ENCODE measurements at regions not wholly inside any gene's neighbourhood (a gene's known extent, or its start where the extent isn't known, plus 50 kb on each side); places are given as distances from the start of the nearest gene placed in this dataset.

- H3K36me3 ChIP-seq (ENCODE audit: control insufficient read depth in 1 of 2, insufficient read depth in 2 of 2, low read length in 2 of 2): no peaks in the 10 kb centered on the region
- no peak overlapping the region for H3K27ac ChIP-seq (ENCODE audit: low read length)
- no peaks in the 10 kb centered on the region for H3K4me1 ChIP-seq (ENCODE audit: control insufficient read depth in 1 of 2, insufficient read depth in 2 of 2, low read length in 2 of 2)
- peaks cover 0 to 3% of the 10 kb centered on the region in 2 donors for H3K9me3 ChIP-seq (ENCODE audit: control insufficient read depth in 1 of 2, low read length in 2 of 2)
- no peak overlapping the region for H3K4me3 ChIP-seq (ENCODE audit: low read depth in 1 of 2, low read length in 2 of 2)
- no peaks in the 10 kb centered on the region for H3K27me3 ChIP-seq (ENCODE audit: low read depth, low read length)
Measured at GRCh38 chr22:48954781-48955311, 872.8 kb downstream of the BRD1 start.

- H3K9me3 ChIP-seq (ENCODE audit: control insufficient read depth in 1 of 2, low read length in 2 of 2): peaks cover 0 to 3% of the 10 kb centered on the region in 2 donors
- no peaks in the 10 kb centered on the region for H3K4me1 ChIP-seq (ENCODE audit: control insufficient read depth in 1 of 2, insufficient read depth in 2 of 2, low read length in 2 of 2)
- no peaks in the 10 kb centered on the region for H3K27me3 ChIP-seq (ENCODE audit: low read depth, low read length)
- no peaks in the 10 kb centered on the region for H3K36me3 ChIP-seq (ENCODE audit: control insufficient read depth in 1 of 2, insufficient read depth in 2 of 2, low read length in 2 of 2)
- H3K4me3 ChIP-seq (ENCODE audit: low read depth in 1 of 2, low read length in 2 of 2): no peak overlapping the region
- H3K27ac ChIP-seq (ENCODE audit: low read length): no peak overlapping the region
Measured at GRCh38 chr22:48953830-48954229, 873.8 kb downstream of the BRD1 start.

- Histone ChIP-seq H3K36me3 (ENCODE audit: control insufficient read depth in 1 of 2, insufficient read depth in 2 of 2, low read length in 2 of 2) (no peaks in the 10 kb centered on the region), H3K4me3 (ENCODE audit: low read depth in 1 of 2, low read length in 2 of 2) (no peak overlapping the region), H3K4me1 (ENCODE audit: control insufficient read depth in 1 of 2, insufficient read depth in 2 of 2, low read length in 2 of 2) (no peaks in the 10 kb centered on the region), H3K27me3 (ENCODE audit: low read depth, low read length) (no peaks in the 10 kb centered on the region), H3K27ac (ENCODE audit: low read length) (no peak overlapping the region), H3K9me3 (ENCODE audit: control insufficient read depth in 1 of 2, low read length in 2 of 2) (peaks cover 0 to 3% of the 10 kb centered on the region in 2 donors)
Measured at GRCh38 chr22:48953103-48953720, 874.5 kb downstream of the BRD1 start.

- H3K9me3 ChIP-seq (ENCODE audit: control insufficient read depth in 1 of 2, low read length in 2 of 2): peaks cover 0 to 3% of the 10 kb centered on the region in 2 donors
- no peaks in the 10 kb centered on the region for H3K27me3 ChIP-seq (ENCODE audit: low read depth, low read length)
- H3K27ac ChIP-seq (ENCODE audit: low read length): no peak overlapping the region
- H3K36me3 ChIP-seq (ENCODE audit: control insufficient read depth in 1 of 2, insufficient read depth in 2 of 2, low read length in 2 of 2): no peaks in the 10 kb centered on the region
- H3K4me3 ChIP-seq (ENCODE audit: low read depth in 1 of 2, low read length in 2 of 2): no peak overlapping the region
- no peaks in the 10 kb centered on the region for H3K4me1 ChIP-seq (ENCODE audit: control insufficient read depth in 1 of 2, insufficient read depth in 2 of 2, low read length in 2 of 2)
Measured at GRCh38 chr22:48952256-48953102, 875.2 kb downstream of the BRD1 start.

GRCh38 chr22:48951836-48952235, 875.8 kb downstream of the BRD1 start:
- Histone ChIP-seq H3K4me3 (ENCODE audit: low read depth in 1 of 2, low read length in 2 of 2) (no peak overlapping the region), H3K27me3 (ENCODE audit: low read depth, low read length) (no peaks in the 10 kb centered on the region), H3K9me3 (ENCODE audit: control insufficient read depth in 1 of 2, low read length in 2 of 2) (peaks cover 0 to 3% of the 10 kb centered on the region in 2 donors), H3K27ac (ENCODE audit: low read length) (no peak overlapping the region), H3K4me1 (ENCODE audit: control insufficient read depth in 1 of 2, insufficient read depth in 2 of 2, low read length in 2 of 2) (no peaks in the 10 kb centered on the region), H3K36me3 (ENCODE audit: control insufficient read depth in 1 of 2, insufficient read depth in 2 of 2, low read length in 2 of 2) (no peaks in the 10 kb centered on the region)

- H3K27ac ChIP-seq (ENCODE audit: low read length): no peak overlapping the region
- peaks cover 0 to 3% of the 10 kb centered on the region in 2 donors for H3K9me3 ChIP-seq (ENCODE audit: control insufficient read depth in 1 of 2, low read length in 2 of 2)
- no peak overlapping the region for H3K4me3 ChIP-seq (ENCODE audit: low read depth in 1 of 2, low read length in 2 of 2)
- no peaks in the 10 kb centered on the region for H3K36me3 ChIP-seq (ENCODE audit: control insufficient read depth in 1 of 2, insufficient read depth in 2 of 2, low read length in 2 of 2)
- H3K27me3 ChIP-seq (ENCODE audit: low read depth, low read length): no peaks in the 10 kb centered on the region
- H3K4me1 ChIP-seq (ENCODE audit: control insufficient read depth in 1 of 2, insufficient read depth in 2 of 2, low read length in 2 of 2): no peaks in the 10 kb centered on the region
Measured at GRCh38 chr22:48950151-48950915, 877.3 kb downstream of the BRD1 start.

GRCh38 chr22:48949375-48950149, 878.1 kb downstream of the BRD1 start:
- H3K4me1 ChIP-seq (ENCODE audit: control insufficient read depth in 1 of 2, insufficient read depth in 2 of 2, low read length in 2 of 2): no peaks in the 10 kb centered on the region
- no peak overlapping the region for H3K4me3 ChIP-seq (ENCODE audit: low read depth in 1 of 2, low read length in 2 of 2)
- no peaks in the 10 kb centered on the region for H3K36me3 ChIP-seq (ENCODE audit: control insufficient read depth in 1 of 2, insufficient read depth in 2 of 2, low read length in 2 of 2)
- no peak overlapping the region for H3K27ac ChIP-seq (ENCODE audit: low read length)
- H3K27me3 ChIP-seq (ENCODE audit: low read depth, low read length): no peaks in the 10 kb centered on the region
- H3K9me3 ChIP-seq (ENCODE audit: control insufficient read depth in 1 of 2, low read length in 2 of 2): peaks cover 0 to 3% of the 10 kb centered on the region in 2 donors

GRCh38 chr22:48948575-48949170, 879.0 kb downstream of the BRD1 start:
- Histone ChIP-seq H3K27ac (ENCODE audit: low read length) (no peak overlapping the region), H3K4me3 (ENCODE audit: low read depth in 1 of 2, low read length in 2 of 2) (no peak overlapping the region), H3K36me3 (ENCODE audit: control insufficient read depth in 1 of 2, insufficient read depth in 2 of 2, low read length in 2 of 2) (no peaks in the 10 kb centered on the region), H3K27me3 (ENCODE audit: low read depth, low read length) (no peaks in the 10 kb centered on the region), H3K4me1 (ENCODE audit: control insufficient read depth in 1 of 2, insufficient read depth in 2 of 2, low read length in 2 of 2) (no peaks in the 10 kb centered on the region), H3K9me3 (ENCODE audit: control insufficient read depth in 1 of 2, low read length in 2 of 2) (peaks cover 0 to 3% of the 10 kb centered on the region in 2 donors)

- H3K4me3 ChIP-seq (ENCODE audit: low read depth in 1 of 2, low read length in 2 of 2): no peak overlapping the region
- no peaks in the 10 kb centered on the region for H3K27me3 ChIP-seq (ENCODE audit: low read depth, low read length)
- H3K36me3 ChIP-seq (ENCODE audit: control insufficient read depth in 1 of 2, insufficient read depth in 2 of 2, low read length in 2 of 2): no peaks in the 10 kb centered on the region
- no peak overlapping the region for H3K27ac ChIP-seq (ENCODE audit: low read length)
- peaks cover 0 to 3% of the 10 kb centered on the region in 2 donors for H3K9me3 ChIP-seq (ENCODE audit: control insufficient read depth in 1 of 2, low read length in 2 of 2)
- H3K4me1 ChIP-seq (ENCODE audit: control insufficient read depth in 1 of 2, insufficient read depth in 2 of 2, low read length in 2 of 2): no peaks in the 10 kb centered on the region
Measured at GRCh38 chr22:48947636-48948035, 880.0 kb downstream of the BRD1 start.

- no peak overlapping the region for H3K27ac ChIP-seq (ENCODE audit: low read length)
- no peak overlapping the region for H3K4me3 ChIP-seq (ENCODE audit: low read depth in 1 of 2, low read length in 2 of 2)
Measured at GRCh38 chr22:48945621-48946458, 881.8 kb downstream of the BRD1 start.

More at GRCh38 chr22:48945621-48946458, 881.8 kb downstream of the BRD1 start:
- Histone ChIP-seq H3K36me3 (ENCODE audit: control insufficient read depth in 1 of 2, insufficient read depth in 2 of 2, low read length in 2 of 2) (no peaks in the 10 kb centered on the region), H3K4me1 (ENCODE audit: control insufficient read depth in 1 of 2, insufficient read depth in 2 of 2, low read length in 2 of 2) (no peaks in the 10 kb centered on the region), H3K27me3 (ENCODE audit: low read depth, low read length) (no peaks in the 10 kb centered on the region), H3K9me3 (ENCODE audit: control insufficient read depth in 1 of 2, low read length in 2 of 2) (no peaks in the 10 kb centered on the region)

Data from muscle layer of duodenum (tissue), 2 donors.